GM19023 (cell line): ENCODE measurements at regions not wholly inside any gene's neighbourhood (a gene's known extent, or its start where the extent isn't known, plus 50 kb on each side); places are given as distances from the start of the nearest gene placed in this dataset.

Experiments used
- ATAC-seq: cut with Tn5 transposase; IDR thresholded peaks from one replicate; pipeline ENCODE4 v1.9.1; 2021; ENCODE audit warnings: mild to moderate bottlenecking, moderate library complexity; ENCODE audit not compliant: unreplicated experiment

DNA sequence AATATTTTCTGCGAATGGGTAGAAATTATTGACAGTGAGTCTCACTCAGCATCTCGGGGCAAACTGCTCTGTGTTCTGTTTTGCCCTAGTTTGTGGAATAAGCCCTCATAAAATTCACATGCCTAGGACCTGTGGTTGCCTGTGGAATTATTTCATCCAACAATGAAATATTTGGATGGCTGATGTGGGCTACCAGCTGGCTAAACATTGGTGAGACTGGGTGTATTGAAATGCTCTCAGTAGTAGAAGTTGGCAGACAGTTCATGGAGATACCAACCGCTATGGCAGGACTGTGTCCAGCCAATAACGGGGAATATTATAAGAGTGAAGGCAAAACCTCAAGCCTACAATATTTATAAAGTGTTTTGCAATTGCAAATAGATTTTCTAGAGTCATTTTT lies 344.1 kb upstream of the RPS23 start:
- ATAC-seq: no peak

DNA sequence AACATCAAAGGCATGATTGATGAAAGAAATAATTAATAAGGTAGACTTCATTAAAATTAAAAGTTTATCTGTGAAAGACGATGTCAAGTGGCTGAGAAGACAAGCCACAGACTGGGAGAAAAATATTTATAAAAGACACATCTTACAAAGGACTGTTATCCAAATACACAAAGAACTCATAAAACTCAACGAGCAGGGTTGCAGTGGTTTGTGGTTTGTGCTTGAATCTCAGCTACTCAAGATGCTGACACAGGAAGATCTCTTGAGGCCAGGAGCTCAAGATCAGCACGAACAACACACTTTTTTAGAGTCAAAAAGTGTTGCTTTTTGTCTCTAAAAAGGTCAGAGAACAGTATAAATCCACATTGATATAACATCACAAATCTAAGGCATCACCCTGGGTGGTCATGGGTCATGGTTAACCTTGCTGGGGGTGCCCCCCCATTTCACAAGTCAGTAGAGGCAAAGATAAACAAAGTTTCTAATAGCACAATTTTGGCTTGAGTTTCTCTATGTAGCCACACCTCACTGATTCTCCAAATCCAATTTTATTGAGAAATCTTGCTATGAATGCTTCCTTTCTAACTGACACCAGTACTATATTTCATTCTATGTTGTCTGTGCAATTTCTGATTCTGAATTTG lies 342.9 kb upstream of the RPS23 start:
- no peak for ATAC-seq

DNA sequence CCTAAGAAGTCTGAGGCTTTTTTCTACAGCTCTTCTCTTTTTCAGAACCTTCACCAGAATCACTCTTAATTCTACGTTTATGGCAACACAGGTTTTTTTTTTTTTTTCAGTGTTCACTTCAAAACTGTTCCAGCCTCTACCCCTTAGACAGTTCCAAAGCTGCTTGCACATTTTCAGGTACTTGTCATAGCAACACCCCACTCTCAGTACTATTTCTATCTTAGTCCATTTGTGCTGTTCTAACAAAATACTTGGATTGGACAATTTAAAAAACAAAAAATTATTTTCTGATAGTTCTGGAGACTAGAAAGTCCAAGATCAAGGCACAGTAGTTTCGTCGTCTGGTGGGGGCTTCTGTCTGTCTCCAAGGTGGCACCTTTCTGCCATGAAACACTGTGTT lies 340.9 kb upstream of the RPS23 start:
- no peak for ATAC-seq

DNA sequence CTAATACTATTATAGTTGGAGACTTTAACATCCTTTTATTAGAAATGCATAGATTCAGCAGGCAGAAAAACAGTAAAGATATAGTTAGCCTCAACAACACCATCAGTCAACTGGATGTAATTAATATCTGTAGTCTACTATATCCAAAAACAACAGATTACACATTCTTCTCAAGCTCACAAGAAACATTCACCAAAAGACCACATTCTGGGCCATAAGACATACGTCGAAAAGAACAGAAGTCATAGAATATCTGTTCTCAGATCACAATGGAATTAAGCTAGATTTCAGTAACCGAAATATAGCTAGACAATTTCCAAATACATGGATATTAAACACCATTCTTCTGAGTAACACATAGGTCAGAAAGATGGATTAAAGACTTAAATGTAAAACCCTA lies 336.6 kb upstream of the RPS23 start:
- no peak for ATAC-seq

DNA sequence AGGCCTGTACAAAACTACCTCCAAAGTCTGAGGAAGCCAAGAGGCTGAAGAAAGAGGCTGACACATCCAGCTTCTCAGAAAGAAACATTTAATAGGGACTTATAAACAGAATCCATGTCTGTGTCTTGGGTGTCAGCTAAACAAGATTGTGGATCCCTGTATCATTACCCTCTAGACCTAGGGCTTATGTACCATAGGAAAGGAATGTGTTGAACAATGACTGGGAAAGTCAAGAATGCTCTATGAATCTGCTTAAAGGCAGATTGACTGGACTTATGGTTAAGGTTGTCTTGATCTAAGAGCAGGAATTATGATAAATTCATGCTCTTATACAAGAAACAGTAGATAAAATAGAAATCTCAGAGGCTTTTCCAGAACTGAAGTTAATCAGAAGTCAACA lies 335.7 kb upstream of the RPS23 start:
- ATAC-seq: no peak

DNA sequence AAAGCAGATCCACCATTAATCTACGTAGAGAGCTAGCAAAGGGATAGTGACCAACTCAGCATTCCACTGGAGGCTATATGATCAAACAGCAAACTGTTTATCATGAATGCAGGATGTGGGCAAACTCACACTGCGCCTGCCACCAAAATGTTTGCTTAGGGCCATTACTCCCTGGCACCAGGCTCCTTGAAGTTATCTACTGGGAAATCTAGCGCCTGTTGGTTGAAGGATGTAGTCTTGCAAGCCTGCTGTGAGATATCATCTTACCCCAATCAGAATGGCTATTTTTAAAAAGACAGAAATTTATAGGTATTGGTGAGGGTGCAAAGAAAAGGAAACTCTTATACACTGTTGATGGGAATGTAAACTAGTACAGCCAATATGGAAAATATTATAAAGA lies 332.5 kb upstream of the RPS23 start:
- ATAC-seq: no peak

DNA sequence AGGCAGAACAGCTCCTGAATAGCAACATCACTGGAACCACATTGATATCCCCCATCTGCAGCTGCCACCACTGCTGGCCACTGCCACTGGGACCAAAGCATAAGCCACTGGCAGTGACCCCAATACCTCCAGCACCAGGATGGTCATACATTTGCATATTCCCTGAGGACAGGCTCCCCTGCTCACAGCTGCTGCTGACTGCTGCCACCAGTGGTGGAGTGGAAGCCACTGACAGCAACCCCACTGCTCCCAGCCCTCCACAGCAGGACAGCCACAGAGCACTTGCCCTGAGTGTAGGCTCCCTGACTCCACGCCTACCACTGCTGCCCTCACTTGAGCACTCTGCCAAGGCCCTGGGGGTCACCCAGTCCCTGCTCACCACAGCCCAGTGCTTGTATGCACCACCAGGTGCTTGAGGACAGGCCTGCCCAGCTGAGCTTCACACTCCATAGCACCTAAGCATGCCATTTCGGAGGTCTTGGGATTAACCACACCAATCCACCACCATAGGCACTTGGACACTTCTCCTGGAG lies 327.4 kb upstream of the RPS23 start:
- no peak for ATAC-seq

DNA sequence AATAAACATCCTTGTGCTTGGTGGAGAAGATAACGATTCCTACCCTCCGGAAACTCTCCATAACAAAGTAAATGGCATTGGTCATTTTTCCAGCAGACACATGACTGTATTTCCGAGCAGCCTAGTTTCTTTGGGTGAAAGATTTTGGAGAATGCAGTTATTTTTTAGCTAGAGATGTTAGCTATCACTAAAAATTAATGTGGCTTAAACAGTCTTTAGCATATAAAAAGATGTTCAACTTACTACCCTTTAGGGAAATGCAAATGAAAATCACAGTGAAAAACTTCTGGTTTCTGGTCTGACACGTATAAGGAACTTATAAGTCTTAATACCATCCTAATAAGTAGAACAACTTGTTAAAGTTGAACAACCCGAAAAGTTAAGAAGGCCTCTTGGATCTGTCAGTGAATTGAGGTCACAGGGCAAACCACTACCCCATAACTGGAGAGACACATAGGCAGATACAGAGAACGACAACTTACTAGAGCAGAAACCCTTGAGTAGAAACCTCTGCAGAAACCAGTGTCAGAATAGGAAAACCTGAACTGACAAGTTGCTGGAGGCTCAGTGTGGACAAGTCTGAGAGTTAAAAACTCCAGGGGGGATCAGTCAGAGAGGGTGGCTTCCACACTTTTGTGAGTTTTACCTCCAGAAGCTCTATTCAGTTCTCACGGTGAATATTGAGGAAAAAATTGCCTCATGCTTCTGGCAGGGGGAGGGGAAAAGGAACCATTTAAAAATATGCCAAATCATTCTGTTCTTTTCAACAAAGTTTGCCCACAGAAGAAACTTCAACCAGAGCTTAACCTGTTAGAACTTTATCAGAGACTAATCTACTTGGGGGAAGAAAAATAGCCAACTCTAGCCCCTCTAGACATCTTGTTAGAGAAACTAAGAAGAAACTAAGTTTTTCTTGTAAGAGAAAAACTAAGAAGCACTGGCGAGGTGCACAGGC lies 325.2 kb upstream of the RPS23 start:
- no peak for ATAC-seq

DNA sequence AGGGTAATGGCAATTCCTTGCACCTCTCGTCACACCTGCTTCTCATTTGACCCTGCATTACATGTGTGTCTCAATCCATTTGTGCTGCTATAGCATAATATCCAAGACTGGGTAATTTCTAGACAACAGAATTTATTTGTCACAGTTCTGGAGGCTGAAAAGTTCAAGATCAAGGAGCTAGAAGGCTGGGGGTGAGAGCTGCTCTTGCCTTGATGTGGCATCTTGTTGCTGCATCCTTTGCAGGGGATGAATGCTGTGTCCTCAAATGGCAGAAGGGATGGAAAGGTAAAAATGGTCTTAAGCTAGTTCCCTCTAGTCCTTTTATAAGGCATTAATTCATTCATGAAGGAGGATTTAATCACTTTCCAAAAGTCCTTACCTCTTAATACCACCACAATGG lies 323.7 kb upstream of the RPS23 start:
- ATAC-seq: no peak

DNA sequence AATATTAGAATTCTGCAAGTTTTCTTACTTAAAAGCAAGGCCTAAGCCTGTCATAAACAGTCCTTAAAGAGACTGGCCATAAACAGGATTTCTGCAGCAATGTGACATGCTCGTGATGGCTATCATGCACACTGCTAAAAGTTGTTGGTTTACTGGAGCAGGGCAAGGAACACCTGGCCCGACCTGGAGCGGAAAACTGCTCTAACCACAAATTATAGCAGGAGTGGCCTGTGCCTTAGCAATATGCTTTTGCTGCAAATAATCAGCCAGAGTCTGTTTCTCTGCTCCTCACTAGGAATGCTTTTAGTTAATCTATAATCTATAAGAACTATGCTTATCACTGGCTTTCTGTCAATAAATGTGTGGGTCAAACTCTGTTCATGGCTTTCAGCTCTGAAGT lies 322.9 kb upstream of the RPS23 start:
- no peak for ATAC-seq

DNA sequence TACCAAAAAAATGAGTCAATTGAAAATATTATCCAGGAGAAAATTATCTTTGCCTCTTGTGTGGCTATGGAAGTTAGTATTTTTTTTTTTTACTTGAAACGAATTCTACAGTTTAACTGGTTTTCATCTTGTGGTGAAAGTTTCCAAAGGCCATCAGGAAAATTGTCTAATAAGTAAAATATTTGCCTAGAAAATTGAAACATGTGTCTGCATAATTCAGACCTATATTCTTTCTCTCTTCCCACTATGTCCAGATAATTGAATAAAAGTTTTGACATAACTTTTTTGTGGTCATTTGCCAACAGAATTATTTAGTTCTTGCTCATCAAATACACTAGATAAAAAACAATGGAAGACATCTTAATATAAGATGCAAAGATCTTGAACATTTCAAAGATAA lies 321.5 kb upstream of the RPS23 start:
- ATAC-seq: no peak

DNA sequence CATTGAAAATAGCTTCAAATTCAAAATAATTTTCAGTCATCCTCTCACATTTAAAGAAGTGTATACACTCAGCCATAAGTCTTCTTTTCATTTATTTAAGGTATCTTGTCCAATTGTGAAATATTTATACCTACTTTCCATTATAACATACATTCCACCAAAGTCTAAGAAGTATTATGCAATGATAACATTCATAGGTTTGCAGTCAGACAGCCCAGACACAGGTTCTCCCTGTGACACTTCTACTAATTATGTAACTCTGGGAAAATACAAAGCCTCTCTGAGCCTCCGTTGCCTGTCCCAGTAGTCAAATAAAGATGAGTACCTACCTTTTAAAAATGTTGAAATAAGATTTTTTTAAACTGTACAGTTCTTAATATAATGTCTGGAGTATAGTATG lies 320.9 kb upstream of the RPS23 start:
- ATAC-seq: no peak

DNA sequence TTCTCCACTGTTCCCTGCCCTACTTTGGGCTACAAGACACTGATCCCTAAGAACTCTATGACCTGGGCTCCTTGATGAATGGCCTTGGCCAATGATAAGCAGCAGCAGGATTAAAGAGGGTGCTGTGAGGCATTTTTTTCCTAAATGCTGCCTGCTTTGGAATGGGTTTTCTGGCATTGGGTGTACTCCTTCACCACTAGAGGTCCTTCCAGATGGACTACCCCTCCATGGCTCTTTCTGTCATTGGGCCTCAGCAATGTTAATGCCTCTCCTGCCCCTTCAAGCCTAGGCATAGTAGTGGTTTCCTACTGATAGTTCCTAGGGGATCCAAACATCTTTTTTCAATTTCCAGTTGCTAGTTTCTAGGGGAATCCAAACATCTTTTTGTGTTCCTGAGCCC lies 319.3 kb upstream of the RPS23 start:
- ATAC-seq: no peak

DNA sequence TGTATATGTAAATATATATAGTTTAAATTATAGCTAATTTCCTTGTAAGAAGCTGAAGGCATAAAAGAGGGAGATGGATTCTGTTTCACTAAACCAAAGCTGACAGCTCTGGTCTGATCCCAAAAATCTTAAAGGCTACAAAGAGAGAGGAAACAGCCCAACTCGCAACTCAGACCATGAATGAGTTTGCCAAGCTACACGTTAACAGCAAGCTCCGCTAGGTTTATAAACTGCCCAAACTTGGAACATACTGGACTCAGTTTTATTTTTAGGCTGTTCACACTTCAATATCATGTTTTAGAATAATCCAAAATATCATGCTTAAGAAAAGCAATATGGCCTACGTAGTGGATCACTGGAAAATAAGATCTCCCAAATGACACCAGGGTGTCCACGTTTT lies 318.3 kb upstream of the RPS23 start:
- ATAC-seq: no peak

DNA sequence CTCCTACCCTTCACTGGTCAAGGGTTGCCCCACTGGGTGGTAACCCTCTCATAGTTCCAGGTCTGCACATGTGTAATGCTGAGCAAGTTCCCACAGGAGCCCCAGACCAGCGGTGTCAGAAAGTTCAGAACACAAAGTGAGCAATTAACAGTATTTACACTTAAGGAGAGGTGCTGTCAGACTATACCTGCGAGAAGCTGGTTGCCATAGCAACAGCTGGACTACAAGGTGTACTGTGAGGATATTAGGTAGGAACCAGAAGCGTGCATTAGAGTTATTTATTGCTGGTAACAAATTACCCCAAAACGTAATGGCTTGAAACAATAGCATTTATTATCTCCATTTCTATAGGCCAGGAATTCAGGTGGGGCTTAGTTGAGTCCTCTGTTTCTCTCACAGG lies 317.0 kb upstream of the RPS23 start:
- ATAC-seq: no peak

DNA sequence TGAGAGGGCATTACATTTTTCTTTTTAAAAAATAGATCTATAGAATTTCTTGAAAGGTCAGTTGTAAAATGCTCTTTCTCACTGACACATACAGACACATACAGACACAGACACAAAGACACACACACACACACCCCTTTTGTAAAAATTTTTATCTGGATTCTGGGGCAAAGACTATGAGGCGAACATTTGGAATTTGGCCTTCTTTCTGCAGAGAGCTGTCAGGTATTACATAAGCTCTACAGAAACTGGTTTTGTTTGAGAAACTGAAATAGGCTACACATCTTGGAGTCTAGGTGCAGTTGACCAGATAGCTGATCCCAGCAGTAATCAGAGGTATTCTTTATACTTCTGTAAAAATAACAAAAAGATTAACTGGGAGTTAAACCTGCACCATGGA lies 315.9 kb upstream of the RPS23 start:
- no peak for ATAC-seq

DNA sequence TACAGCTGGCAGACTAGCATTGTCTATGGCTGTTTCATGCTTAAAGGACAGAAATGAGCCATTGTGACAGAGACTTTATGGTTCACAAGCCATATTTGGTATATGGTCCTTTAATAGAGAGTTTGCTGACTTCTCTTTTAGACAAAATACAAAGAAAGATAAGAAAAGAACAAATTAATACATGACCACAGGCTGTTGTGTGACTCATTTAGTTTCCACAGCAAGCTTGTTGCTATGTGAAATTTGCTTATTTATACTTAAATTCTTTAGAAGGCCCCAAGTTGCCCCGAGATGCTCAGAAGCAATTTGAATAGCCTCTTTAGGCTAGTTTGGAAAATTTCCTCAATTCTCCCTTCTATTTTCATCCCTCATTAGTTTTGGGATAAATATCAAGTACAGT lies 315.3 kb upstream of the RPS23 start:
- no peak for ATAC-seq

DNA sequence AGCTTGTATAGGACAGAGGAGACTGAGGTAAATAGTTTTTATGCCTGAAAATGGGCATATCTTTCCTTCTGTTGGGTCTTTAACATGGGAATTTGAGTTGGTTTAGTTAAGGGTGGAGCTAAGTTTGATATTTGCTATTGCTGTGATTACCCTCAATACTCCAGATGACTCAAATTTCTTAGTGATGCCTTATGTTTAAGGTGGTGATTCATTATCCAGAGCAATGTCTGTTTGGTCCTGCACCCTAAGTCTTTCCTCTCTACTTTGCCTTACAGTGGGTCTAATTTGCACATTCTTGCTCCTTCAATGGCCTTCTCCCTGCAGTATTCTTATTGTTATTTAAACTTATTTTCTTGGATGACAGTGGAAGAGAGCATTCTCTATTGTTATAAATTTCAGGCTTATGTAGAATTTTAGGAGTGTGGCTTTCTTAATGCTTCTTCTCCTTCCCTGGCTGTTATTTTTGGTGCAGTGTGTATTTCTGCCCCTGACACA lies 312.9 kb upstream of the RPS23 start:
- no peak for ATAC-seq

DNA sequence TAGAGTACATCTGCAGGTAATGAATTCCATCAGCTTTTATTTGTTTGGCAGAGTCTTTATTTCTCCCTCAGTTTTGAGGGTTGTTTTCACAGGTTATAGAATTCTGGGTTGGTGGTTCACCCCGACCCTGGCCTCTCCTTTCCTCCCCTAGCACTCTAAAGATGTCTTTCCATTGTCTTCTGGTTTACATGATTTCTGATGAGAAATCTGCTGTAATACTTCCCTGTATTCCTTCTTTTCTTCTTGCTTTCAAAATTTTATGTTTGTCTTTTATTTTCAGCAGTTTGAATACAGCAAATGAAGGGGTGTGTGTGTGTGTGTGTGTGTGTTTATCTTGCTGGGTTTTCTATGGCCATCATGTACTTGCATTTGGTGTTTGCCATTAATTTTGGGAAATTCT lies 312.0 kb upstream of the RPS23 start:
- no peak for ATAC-seq

DNA sequence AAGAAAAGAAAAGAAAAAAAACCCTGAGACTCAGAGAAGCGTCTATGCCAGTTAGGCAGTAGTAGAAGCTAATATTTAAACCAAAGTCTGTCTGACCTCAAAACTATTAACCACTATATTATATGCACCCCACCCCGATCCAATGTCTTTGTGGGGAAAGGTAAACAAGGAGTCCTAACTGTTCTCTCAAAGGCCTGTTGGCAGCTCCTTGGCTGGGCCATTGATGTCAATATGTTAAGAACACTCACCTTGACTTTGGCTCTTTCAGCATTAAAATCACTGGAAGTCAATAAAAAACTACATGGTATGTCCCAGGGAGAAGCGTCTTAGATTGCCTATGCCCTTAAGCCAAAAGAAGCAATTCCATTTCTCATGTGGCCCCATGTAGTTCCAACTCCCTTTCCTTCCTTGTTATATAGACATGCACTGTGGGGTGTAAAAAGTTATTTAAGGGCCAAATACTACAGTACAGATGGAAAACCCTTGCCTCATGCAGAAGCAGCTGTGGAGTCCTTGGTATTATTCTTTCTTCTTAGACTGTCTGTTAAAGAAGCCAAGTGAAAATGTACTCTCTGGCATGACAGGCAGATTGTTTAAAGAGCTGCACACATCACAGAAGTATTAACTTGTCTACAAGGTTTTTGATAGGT lies 308.6 kb upstream of the RPS23 start:
- ATAC-seq: no peak

DNA sequence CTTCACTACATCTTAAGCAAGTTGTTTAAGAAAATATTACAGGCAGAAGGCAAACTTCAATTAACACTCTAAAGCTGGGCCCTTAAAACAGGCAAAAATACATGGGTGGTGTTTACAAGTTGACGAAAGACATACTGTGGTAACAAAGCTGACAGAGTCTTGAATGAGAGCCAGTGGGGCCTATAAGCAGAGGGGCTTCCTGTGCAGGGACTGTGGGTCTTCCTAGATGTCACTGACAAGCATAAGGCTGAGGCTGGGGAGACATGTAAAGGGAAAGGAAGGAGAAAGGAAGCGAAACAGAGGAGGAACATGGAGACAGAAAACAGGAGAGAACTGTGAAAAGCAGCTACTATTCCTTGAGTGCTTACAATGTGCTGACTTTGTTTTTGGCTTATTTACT lies 308.0 kb upstream of the RPS23 start:
- ATAC-seq: no peak

DNA sequence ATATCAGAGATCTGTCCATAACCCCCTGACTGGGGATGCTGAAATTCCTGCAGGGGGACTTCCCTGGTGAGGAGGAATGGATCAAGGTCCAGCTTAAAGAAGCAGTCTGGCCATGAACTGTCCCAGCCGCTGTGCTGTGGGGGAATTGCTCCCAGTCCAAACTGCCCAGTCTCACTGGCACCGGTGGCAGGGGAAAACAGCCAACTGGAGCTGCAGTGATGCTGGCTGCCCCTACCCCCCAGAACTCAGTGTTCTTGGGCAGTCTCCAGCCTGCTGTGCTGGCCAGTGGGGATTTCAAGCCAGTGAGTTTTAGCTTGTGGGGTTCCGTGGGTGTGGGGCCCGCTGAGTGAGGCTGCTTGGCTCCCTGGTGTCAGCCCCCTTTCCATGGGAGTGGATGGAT lies 306.5 kb upstream of the RPS23 start:
- ATAC-seq: no peak
